ENCODE measurements at regions not wholly inside any gene's neighbourhood (a gene's known extent, or its start where the extent isn't known, plus 50 kb on each side); places are given as distances from the start of the nearest gene placed in this dataset.
A peak's percentile ranks its signal among the peaks of the same experiment; 100 is the strongest.

DNA sequence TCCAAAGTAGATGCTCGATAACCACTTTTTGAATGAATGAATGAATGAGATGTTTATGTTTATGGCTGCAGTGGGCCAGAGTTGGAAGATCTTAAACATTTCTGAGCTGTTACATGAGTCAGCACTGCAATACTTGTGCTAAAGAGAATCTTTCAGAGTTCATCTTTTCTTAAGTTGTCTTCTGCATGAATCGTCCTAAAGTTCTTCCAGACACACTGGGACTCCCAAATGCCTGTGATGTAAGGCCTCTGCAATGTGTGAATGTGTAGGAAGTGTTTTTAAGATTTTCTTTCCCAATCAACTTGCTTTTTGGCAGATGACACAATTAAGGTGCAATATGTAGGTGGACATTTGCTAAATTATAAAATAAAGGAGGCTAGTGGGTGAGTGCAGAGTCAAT is 50.3 kb upstream of the TRIM9 start:
- no peak for DNase-seq (ENCODE audit: low spot score)

DNA sequence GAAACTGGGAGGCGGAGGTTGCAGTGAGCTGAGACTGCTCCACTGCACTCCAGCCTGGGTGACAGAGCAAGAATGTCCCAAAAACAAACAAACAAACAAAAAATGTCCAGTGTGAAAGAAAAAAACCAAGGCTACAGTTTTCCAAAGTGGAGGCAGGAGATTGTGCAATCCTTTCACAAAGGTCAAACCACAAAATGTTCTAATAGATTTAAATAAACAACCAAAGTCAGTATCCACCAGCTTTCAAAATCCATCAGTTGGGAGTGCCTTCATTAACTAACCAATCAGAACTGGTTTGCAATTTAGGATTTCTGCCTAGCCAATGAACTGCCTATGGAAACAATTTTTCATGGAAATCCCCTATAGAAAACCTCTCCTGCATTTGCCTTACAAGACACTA is 52.3 kb upstream of the TRIM9 start:
- no peak for DNase-seq (ENCODE audit: low spot score)

DNA sequence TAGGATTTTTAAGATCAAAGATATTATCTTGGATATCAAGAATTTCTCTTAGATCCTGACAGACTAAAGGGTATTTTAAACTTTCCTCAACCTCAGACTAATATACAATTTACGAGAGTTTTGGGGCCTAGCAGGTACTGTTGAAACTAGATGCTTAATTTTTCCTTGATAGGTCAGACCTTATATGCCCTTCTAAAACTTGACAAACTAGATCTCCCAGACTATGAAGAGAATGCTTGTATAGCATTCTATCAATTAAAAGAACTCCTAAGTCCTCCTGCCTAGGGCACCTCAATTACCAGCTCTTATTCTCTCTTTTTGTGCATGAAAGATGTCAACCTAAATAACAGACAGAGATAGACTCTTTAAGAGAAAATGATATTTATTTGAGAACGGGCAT is 60.4 kb upstream of the TRIM9 start:
- DNase-seq (ENCODE audit: low spot score), result no peak

DNA sequence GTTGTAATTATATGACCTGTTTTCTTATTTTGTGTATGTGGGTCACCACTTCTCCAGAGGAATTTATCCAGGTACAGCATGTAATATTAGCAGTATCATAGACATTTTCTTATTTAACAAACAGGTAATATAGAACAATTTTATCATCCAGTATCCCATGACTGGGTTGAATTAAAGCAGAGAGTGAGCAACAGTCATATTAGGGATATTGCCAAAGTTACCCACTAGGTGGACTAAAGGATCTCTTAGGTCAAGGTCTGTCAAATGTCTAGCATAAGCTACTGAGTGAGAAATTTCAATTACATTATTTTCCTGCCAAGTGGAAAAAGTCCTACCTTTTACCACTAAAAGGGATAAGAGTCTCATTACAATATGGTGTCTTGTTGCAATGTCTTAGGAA is 62.1 kb upstream of the TRIM9 start:
- peak; percentile 34 for DNase-seq (ENCODE audit: low spot score)

DNA sequence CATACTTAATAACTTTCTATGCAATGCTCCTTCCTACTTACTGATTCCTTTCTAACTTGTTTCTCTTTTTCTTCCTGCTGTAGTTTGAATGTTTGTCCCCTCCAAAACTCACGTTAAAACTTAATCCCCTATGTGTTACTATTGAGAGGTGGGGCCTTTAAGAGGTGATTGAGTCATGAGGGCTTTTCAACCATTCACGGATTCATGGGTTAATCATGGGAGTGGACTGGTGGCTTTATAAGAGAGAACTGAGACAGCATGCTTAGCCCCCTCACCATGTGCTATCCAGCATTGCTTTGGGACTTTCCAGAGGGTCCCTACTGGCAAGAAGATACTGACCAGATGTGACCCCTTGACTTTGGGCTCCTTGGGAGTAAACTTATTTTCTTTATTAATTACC is 66.0 kb upstream of the TRIM9 start:
- no peak for DNase-seq (ENCODE audit: low spot score)

DNA sequence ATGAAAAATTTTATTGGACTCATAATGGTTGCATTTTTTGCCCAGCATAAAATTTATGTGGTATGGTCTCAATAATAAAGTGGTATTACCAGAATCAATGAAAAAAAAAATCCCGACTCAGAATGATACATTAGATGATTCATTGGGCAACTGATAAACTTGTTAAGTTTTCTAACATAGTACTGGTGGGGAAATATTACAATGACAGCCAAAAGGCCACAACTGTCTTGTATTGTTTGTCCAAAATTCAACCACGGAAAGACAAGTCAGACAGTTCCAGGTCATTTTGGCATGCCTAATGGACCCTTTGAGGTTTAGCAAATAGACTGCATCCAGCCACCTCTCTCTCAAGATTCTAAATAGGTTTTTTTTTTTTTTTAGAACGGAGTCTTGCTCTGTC is 70.5 kb upstream of the TRIM9 start:
- DNase-seq (ENCODE audit: low spot score), result no peak

DNA sequence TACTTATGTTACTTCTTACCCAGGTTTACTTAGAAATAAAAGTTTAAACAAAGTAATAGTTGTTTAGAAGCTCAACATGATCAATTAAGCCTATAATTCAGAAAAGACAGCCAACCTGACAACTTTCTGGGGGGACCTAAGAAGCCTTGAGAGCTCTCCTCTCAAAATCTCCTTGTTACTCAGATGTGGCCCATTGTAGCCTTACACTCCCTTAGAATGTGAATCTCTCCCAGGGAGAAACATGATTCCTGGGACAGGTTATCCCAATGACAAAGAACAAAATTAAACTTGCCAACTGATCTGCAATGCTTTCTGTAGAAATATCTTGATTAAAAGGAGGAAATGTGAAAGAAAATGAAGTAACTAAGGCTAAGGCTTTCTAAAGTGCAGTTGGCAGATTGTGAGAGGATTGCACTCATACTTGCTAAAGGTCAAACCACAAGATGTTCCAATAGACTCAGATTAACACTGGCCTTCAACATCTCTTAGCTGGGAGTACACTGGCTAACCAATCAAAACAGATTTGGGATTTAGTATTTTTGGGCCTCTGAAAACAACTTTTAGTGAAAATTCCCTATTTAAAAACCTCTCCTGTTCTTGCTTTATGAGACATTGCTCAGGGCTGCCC is 72.3 kb upstream of the TMX1 start:
- no peak for DNase-seq (ENCODE audit: low spot score)

DNA sequence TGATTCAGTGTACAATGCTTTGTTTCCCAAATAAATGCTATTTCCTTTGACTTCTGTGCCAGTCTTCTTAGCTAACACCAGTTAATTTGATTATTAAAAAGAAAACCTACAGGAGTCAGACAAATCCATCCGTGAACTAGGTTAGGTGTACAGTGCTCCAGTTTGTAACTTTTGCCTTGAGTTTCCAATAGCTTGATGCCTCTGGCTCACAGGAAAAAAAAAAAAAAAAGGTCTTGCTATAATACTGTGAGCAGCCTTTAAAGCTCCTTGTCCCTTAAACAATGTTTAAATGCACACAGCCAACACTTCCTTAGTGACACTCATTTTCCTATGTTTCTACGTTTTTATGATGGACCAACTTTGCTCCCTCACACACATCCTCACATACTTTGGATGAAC is 71.8 kb upstream of the TMX1 start:
- no peak for DNase-seq (ENCODE audit: low spot score)

DNA sequence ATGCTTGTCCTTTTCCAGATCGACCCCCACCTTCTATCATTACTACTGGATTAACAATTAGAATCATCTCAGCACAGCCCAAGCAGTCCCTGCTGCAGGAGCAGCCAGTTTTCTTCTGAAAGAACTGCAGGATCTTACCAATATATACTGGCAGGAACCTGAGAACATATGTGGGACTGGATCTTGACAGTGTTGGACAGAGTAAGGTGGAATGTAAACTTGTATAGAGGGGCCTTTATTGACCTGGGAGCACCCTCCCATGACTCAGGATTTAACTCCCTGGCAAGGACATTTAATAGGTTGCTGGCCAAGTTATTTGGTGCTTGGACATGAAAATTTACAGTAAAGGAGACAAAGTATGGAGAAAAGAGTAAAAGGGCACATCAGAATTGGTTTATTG is 66.2 kb upstream of the TMX1 start:
- DNase-seq (ENCODE audit: low spot score), result no peak

DNA sequence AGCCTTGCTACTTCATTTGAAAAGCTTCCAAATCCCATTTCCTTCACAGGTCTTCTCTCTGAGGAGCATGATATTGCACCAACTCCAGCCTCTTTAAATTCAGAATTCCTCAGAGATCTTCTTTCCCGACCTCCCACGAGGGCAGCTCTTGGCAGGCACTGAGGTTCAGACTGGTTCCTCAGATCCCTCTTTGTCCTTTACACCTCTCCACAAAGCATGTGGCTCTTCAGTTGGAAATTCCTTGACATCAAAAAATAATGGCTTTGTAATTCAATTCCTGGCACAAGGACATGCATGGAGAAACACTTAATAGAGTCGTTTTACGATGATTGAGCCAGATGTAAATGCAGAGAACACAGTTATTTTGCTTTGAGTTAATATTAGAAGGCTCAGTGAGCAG is 63.2 kb upstream of the TMX1 start:
- DNase-seq (ENCODE audit: low spot score), result no peak

DNA sequence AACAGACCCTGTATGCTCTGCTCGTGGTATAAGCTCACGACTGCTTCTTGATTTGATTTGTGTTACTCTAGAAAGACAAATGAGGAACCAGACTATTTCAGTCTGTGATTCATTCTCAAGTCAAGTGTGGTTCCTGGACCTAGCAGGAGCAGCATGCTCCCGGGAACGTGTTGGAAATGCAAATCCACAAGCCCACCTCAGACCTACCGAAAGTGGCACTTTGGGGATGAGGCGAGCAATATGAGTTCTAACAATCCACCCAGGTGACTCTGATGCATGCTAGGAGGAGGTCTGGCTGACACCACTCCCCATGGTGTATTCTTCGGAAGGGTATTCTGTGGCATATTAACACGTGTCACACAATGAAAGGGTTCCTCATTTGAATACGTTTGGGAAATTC is 59.5 kb upstream of the TMX1 start:
- DNase-seq (ENCODE audit: low spot score), result no peak

DNA sequence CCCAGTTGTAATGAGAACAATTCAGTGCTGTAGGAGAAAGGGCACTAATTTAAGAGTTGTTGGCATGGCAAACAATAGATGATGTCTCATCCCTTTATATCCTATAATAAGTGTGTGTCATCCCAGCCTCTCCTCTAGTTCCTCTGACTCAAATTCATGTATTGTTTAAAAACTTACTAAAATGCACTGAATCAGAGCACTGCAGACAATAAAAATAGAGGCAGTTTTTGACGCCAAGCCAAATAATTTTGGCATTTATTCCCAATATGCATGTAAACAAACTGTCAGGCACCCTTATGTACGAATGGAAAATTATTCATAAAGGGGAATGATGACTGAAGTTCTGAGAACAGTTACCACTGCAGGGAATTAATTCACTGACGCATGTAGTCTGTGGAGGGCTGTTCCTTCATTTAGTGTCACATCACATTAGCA is 57.9 kb upstream of the TMX1 start:
- no peak for DNase-seq (ENCODE audit: low spot score)

DNA sequence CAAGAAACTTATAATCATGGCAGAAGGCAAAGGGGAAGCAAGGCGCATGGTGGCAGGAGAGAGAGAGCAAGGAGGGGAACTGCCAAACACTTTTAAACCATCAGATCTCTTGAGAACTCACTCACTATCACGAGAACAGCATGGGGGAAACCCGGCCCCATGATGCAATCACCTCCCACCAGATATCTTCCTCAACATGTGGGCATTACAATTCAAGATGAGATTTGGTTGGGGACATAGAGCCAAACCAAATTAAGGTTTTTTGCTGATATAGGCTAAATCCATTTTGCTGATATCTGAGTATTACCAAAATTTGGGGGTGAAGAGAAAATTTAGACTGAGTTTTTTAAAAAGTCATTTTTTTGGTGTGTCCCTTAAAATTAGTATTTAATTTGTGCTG is 54.9 kb upstream of the TMX1 start:
- no peak for DNase-seq (ENCODE audit: low spot score)

DNA sequence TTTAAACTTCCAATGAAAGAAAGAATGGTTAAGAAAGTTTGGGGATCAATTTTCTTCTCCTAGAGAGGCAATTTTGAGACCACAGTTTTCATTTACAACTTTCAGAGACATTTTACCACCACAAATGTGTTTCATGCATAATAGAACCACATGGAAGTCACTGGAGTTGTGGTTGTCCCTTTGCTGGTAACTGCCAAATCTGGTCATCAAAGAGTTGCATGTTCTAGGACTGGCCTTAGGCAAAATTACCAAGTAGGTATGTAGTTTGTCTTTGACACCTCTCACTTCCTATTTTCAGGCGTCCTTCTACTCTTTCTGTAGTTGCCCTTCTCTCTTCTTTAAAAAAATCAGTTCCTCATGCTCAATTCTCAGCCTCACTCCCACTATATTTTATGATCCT is 54.3 kb upstream of the TMX1 start:
- DNase-seq (ENCODE audit: low spot score), result no peak

DNA sequence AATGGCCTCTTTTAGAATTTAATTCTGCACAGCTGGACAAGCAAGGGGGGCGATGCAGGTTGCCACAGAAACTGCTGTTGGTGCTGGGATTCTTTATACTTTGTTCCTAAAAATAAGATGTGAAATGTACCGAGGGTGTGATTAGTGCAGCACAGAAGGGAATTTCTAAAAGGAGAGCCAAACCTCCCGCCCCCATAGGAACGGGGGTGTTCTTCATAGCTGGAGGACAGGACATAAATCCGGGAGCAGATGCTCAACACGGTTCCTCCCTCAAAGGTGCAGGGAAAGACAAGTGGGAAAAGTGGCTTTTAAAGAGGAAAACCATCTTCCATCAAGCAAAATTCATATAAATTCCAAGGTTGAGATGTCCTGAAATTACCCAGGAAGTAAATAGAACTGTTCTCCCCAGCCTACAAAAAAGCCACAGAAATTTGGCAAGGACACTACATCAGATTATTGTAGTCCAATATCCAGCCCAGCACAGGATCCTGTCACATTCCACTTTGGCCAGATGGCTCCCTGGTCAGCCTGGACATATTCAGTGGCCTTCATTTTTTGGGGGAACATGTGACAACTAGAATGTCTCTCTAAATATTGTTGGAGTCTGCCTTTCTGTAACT is 51.4 kb upstream of the TMX1 start:
- DNase-seq (ENCODE audit: low spot score), result no peak

DNA sequence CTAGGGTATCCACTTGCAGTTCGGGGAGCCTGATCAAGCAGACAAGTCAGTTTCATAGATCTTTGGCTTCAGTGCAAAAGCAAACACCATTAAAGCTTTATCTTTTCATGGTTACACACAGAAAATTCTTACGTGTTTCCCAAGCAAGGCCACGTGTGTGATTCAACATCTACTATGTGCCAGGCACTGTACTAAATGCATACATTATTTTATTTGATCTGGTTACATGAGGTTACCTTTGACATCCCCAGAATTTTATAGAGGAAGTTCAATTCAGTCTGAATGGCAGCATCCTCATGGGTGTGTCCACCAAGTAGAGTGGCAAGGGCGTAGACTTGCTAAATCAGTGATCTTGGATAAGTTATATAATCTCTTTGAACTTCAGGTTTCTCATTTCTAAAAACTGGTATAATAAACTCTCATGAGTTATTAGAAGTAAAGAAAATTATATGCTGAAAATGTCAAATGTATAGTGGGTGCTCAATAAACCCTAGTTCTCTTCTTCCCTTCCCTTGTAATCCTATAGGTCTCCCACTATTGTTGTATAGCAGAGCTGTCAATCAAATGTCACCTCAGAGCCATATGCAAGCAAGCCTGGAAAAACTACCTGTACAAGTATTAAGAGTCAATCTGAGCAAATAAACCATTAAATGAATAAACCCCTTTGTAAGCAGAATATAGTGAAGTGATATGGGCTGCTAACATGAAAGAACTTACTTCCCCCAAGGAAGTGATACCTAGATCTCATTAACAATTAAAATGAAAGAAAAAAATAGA is 50.3 kb upstream of the TMX1 start:
- DNase-seq (ENCODE audit: low spot score), result no peak
